Parathyroid adenoma (tissue), 2 donors: ENCODE measurements at regions not wholly inside any gene's neighbourhood (a gene's known extent, or its start where the extent isn't known, plus 50 kb on each side); places are given as distances from the start of the nearest gene placed in this dataset.

Experiments used
- H2AFZ ChIP-seq: fragments of 300-600 bp; sonication (generic); one replicate; pipeline ENCODE4 v1.7.0; 2017; ENCODE audit warnings: antibody characterized with exemption, mild to moderate bottlenecking
- H3K27ac ChIP-seq: fragments of 300-600 bp; sonication (generic); one replicate; pipeline ENCODE4 v1.7.0; 2017
- H3K27me3 ChIP-seq: fragments of 300-600 bp; sonication (generic); one replicate; pipeline ENCODE4 v1.7.0; 2017; ENCODE audit warnings: low read length; ENCODE audit not compliant: control insufficient read depth, insufficient read depth
- H3K36me3 ChIP-seq: fragments of 300-600 bp; sonication (generic); one replicate; pipeline ENCODE4 v1.7.0; 2017; ENCODE audit warnings: low read length; ENCODE audit not compliant: control insufficient read depth, insufficient read depth
- H3K4me1 ChIP-seq: fragments of 300-600 bp; sonication (generic); one replicate; pipeline ENCODE4 v1.7.0; 2017; ENCODE audit warnings: control low read depth
- H3K4me2 ChIP-seq: fragments of 300-600 bp; sonication (generic); one replicate; pipeline ENCODE4 v1.7.0; 2017; ENCODE audit warnings: low read length
- H3K4me3 ChIP-seq: fragments of 300-600 bp; sonication (generic); one replicate; pipeline ENCODE4 v1.7.0; 2017; ENCODE audit warnings: low read depth, low read length
- H3K79me2 ChIP-seq: fragments of 300-600 bp; sonication (generic); one replicate; pipeline ENCODE4 v1.7.0; 2017; ENCODE audit warnings: control low read depth
- H3K9ac ChIP-seq: fragments of 300-600 bp; sonication (generic); one replicate; pipeline ENCODE4 v1.7.0; 2017; ENCODE audit warnings: mild to moderate bottlenecking
- H3K9me3 ChIP-seq: fragments of 300-600 bp; sonication (generic); one replicate; pipeline ENCODE4 v1.7.0; 2017; ENCODE audit warnings: low read length; ENCODE audit not compliant: control insufficient read depth
- TF ChIP-seq, protein P1 (sequence below): fragments of 300-600 bp; sonication (generic); IDR thresholded peaks from one replicate; pipeline ENCODE4 v1.7.0; 2017; ENCODE audit warnings: antibody characterized with exemption, mild to moderate bottlenecking
- donor health status: primary hyperparathyroidism.

DNA sequence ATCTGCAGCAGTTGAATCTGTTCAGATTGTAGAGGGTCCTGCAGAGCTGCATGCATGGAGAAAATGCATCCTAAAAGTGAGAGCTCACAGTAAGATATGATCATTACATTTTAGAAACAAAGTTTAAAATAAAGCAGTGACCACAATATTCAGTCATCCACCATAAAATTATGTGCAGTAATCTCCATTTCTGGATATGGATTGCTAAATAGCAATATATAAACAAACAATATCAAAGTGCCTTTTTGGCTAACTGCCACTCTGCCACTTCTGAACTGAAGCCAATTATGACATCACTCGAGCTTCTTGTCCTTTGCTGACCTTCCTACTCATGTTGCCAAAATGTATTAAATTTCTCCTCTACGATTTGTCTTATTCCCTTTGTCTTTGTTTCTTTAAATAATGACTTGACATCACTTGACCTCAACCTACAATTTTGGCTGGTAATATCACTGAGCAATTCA, 262.0 kb upstream of the CXADR start:
- Histone ChIP-seq H3K27me3 (no peaks in the 10 kb centered on the region), H3K4me3 (no peak overlapping the region), H3K4me2 (no peak overlapping the region), H3K79me2 (no peaks in the 10 kb centered on the region), H3K9ac (no peak overlapping the region), H3K4me1 (no peaks in the 10 kb centered on the region), H3K27ac (no peak overlapping the region), H2AFZ (no peak overlapping the region), H3K36me3 (no peaks in the 10 kb centered on the region), H3K9me3 (no peaks in the 10 kb centered on the region)
- TF ChIP-seq, protein P1, sequence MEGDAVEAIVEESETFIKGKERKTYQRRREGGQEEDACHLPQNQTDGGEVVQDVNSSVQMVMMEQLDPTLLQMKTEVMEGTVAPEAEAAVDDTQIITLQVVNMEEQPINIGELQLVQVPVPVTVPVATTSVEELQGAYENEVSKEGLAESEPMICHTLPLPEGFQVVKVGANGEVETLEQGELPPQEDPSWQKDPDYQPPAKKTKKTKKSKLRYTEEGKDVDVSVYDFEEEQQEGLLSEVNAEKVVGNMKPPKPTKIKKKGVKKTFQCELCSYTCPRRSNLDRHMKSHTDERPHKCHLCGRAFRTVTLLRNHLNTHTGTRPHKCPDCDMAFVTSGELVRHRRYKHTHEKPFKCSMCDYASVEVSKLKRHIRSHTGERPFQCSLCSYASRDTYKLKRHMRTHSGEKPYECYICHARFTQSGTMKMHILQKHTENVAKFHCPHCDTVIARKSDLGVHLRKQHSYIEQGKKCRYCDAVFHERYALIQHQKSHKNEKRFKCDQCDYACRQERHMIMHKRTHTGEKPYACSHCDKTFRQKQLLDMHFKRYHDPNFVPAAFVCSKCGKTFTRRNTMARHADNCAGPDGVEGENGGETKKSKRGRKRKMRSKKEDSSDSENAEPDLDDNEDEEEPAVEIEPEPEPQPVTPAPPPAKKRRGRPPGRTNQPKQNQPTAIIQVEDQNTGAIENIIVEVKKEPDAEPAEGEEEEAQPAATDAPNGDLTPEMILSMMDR = no peak

DNA sequence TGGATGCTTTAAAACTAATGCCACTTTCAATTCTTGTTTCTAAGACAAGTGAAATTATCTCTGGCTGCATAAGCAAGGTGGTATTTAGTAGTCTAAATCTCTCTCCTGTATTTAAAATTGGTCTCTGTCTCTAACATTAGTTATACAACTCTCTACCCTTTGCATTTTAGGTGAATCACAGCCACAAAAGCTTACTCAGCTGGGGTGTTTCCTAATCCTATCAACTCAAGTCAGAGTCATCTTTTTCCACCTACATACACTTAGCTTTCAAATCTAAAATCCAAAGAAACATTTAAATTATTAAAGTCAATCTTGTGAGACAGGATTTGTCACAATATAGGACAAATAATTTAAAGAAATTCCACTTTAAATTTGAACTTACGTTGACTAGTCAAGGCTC, 255.1 kb upstream of the CXADR start:
- H2AFZ ChIP-seq = no peak overlapping the region
- TF ChIP-seq, protein P1 = no peak
- no peak overlapping the region for H3K4me2 ChIP-seq
- H3K27me3 ChIP-seq = no peaks in the 10 kb centered on the region
- no peak overlapping the region for H3K27ac ChIP-seq
- H3K4me1 ChIP-seq = no peaks in the 10 kb centered on the region
- H3K36me3 ChIP-seq = no peaks in the 10 kb centered on the region
- no peak overlapping the region for H3K9ac ChIP-seq
- no peaks in the 10 kb centered on the region for H3K9me3 ChIP-seq
- no peaks in the 10 kb centered on the region for H3K79me2 ChIP-seq
- H3K4me3 ChIP-seq = no peak overlapping the region

DNA sequence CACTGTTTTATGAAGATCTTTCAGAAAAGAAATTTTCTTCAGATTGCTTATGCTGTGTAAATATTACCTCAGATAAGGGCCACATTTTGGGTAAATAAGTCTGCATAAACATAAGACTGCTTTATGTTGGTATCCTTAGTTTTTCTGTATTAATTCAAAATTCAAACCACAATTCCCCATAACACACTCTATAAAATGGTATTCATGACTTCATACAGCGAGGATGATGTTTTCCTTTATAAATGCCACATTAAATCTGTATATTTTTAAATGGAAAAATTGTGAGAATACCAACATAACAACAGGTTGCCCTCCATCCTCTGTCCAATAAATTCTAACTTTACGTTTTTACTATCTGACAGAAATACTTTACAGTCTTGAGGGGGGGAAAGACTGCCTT, 248.7 kb upstream of the CXADR start:
- Histone ChIP-seq H2AFZ (no peak overlapping the region), H3K9ac (no peak overlapping the region), H3K79me2 (no peaks in the 10 kb centered on the region), H3K27me3 (no peaks in the 10 kb centered on the region), H3K27ac (no peak overlapping the region), H3K4me3 (no peak overlapping the region), H3K4me2 (no peak overlapping the region), H3K4me1 (no peaks in the 10 kb centered on the region), H3K36me3 (no peaks in the 10 kb centered on the region), H3K9me3 (no peaks in the 10 kb centered on the region)
- TF ChIP-seq, protein P1 = no peak

DNA sequence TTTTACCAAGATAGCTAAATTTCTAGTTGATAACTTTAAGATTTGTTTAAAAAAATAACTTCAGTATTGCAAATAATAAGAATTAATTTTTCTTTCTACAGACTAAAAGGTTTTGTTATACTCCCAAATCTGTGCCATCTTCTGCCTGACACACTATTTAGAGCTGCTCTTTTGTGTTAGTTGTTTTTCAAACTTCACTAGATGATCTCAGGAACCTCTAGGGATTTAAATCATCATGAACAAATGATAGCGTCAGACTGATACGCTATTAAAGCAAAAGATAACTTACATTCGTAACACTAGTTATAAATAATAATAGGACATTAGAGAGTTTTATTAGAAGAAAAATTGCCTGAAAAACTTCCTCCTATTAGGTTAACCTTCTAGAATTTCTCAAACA, 243.1 kb upstream of the CXADR start:
- no peaks in the 10 kb centered on the region for H3K79me2 ChIP-seq
- H3K9ac ChIP-seq = no peak overlapping the region
- no peak overlapping the region for H3K27ac ChIP-seq
- TF ChIP-seq, protein P1 = no peak
- no peaks in the 10 kb centered on the region for H3K27me3 ChIP-seq
- no peaks in the 10 kb centered on the region for H3K4me1 ChIP-seq
- H2AFZ ChIP-seq = no peak overlapping the region
- H3K4me2 ChIP-seq = no peak overlapping the region
- no peak overlapping the region for H3K4me3 ChIP-seq
- no peaks in the 10 kb centered on the region for H3K36me3 ChIP-seq
- H3K9me3 ChIP-seq = no peaks in the 10 kb centered on the region

DNA sequence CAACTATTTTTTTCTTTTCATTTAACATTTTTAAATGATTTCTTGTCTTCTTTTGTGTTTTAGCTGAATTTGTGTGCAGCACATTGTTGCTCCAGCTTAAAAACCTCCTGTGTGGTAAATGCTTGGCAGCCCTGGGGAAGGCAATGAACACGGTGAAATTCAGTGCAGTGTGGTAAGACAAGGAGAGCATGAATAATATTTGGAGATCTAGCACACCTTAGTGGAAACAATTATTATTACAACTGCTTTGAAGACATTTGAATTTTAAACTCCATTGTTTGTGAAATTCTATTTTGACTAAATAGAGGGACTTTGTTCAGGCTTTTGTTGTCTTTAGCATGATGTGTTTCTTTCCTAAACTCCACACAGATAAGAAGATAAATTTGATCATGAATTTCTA, 242.6 kb upstream of the CXADR start:
- Histone ChIP-seq H3K4me1 (no peaks in the 10 kb centered on the region), H3K9ac (no peak overlapping the region), H2AFZ (no peak overlapping the region), H3K27ac (no peak overlapping the region), H3K36me3 (no peaks in the 10 kb centered on the region), H3K4me2 (no peak overlapping the region), H3K27me3 (no peaks in the 10 kb centered on the region), H3K9me3 (no peaks in the 10 kb centered on the region), H3K79me2 (no peaks in the 10 kb centered on the region), H3K4me3 (no peak overlapping the region)
- TF ChIP-seq, protein P1 = no peak
